ENCODE measurements at regions not wholly inside any gene's neighbourhood (a gene's known extent, or its start where the extent isn't known, plus 50 kb on each side); places are given as distances from the start of the nearest gene placed in this dataset.

GRCh38 chr13:80450386-80450785, 109.5 kb upstream of the SPRY2 start:
- peak overlapping the region in 1 of 2 donors; percentile 18 for H3K27ac ChIP-seq

GRCh38 chr13:80448725-80449124, 107.8 kb upstream of the SPRY2 start:
- no peaks in the 10 kb centered on the region for H3K9me3 ChIP-seq
- H3K36me3 ChIP-seq: no peaks in the 10 kb centered on the region
- no peak overlapping the region for H3K27ac ChIP-seq
- no peak for TF ChIP-seq CTCF (IDR thresholded peaks at IDR 0.05)
- no peak for DNase-seq (ENCODE audit: low spot score)
- H3K27me3 ChIP-seq: no peaks in the 10 kb centered on the region
- peaks cover 0 to 5% of the 10 kb centered on the region in 2 donors for H3K4me1 ChIP-seq
- no peak overlapping the region for H3K4me3 ChIP-seq

More at GRCh38 chr13:80450386-80450785, 109.5 kb upstream of the SPRY2 start:
- H3K4me3 ChIP-seq: no peak overlapping the region
- TF ChIP-seq CTCF (IDR thresholded peaks at IDR 0.05): no peak
- DNase-seq (ENCODE audit: low spot score): no peak
- H3K4me1 ChIP-seq: peaks cover 0 to 5% of the 10 kb centered on the region in 2 donors
- H3K27me3 ChIP-seq: no peaks in the 10 kb centered on the region
- no peaks in the 10 kb centered on the region for H3K9me3 ChIP-seq
- no peaks in the 10 kb centered on the region for H3K36me3 ChIP-seq

- Histone ChIP-seq H3K27ac (no peak overlapping the region), H3K27me3 (no peaks in the 10 kb centered on the region), H3K4me1 (peaks cover 0 to 5% of the 10 kb centered on the region in 2 donors), H3K4me3 (no peak overlapping the region), H3K36me3 (no peaks in the 10 kb centered on the region), H3K9me3 (no peaks in the 10 kb centered on the region)
- DNase-seq (ENCODE audit: low spot score): no peak
- no peak for TF ChIP-seq CTCF (IDR thresholded peaks at IDR 0.05)
These were observed 106.8 kb upstream of the SPRY2 start for GRCh38 chr13:80447747-80448146.

- no peaks in the 10 kb centered on the region for H3K4me1 ChIP-seq
- H3K4me3 ChIP-seq: no peak overlapping the region
- H3K9me3 ChIP-seq: no peaks in the 10 kb centered on the region
- no peak for TF ChIP-seq CTCF (IDR thresholded peaks at IDR 0.05)
- no peak for DNase-seq (ENCODE audit: low spot score)
- no peaks in the 10 kb centered on the region for H3K36me3 ChIP-seq
- no peak overlapping the region for H3K27ac ChIP-seq
- H3K27me3 ChIP-seq: no peaks in the 10 kb centered on the region
These were observed 103.5 kb upstream of the SPRY2 start for GRCh38 chr13:80444240-80445015.

GRCh38 chr13:80442609-80443008, 101.7 kb upstream of the SPRY2 start:
- no peak overlapping the region for H3K4me3 ChIP-seq
- no peaks in the 10 kb centered on the region for H3K4me1 ChIP-seq
- no peak for TF ChIP-seq CTCF (IDR thresholded peaks at IDR 0.05)
- no peak overlapping the region for H3K27ac ChIP-seq
- no peak for DNase-seq (ENCODE audit: low spot score)
- H3K9me3 ChIP-seq: no peaks in the 10 kb centered on the region
- no peaks in the 10 kb centered on the region for H3K36me3 ChIP-seq
- no peaks in the 10 kb centered on the region for H3K27me3 ChIP-seq

- Histone ChIP-seq H3K4me1 (no peaks in the 10 kb centered on the region), H3K9me3 (no peaks in the 10 kb centered on the region), H3K27ac (no peak overlapping the region), H3K36me3 (no peaks in the 10 kb centered on the region), H3K27me3 (no peaks in the 10 kb centered on the region), H3K4me3 (no peak overlapping the region)
- no peak for DNase-seq (ENCODE audit: low spot score)
- no peak for TF ChIP-seq CTCF (IDR thresholded peaks at IDR 0.05)
These were observed 101.0 kb upstream of the SPRY2 start for GRCh38 chr13:80441968-80442367.
